Fibroblast of lung (primary cell): ENCODE measurements at regions not wholly inside any gene's neighbourhood (a gene's known extent, or its start where the extent isn't known, plus 50 kb on each side); places are given as distances from the start of the nearest gene placed in this dataset.

Source experiments
- CTCF ChIP-seq, 2 donors: IDR thresholded peaks in 1 of 2; conservative IDR thresholded peaks in 1 of 2; 1 replicate in 1 of 2; 2 replicates in 1 of 2; pipeline ENCODE4 v1.5.1; 2011 to 2012; ENCODE audit warnings: low read length in 2 of 2, control low read depth in 1 of 2, inconsistent platforms in 1 of 2, low read depth in 1 of 2, mild to moderate bottlenecking in 1 of 2
- EZH2 ChIP-seq: IDR thresholded peaks from 2 replicates; pipeline ENCODE4 v1.5.1; 2012; ENCODE audit warnings: low read length, control low read depth, mild to moderate bottlenecking; ENCODE audit errors: missing control alignments

GRCh38 chr3:132236701-132237651, 80.2 kb upstream of the ACP3 start:
- TF ChIP-seq CTCF (conservative IDR thresholded peaks at IDR 0.05 in 1 of 2, IDR thresholded peaks at IDR 0.05 in 1 of 2; ENCODE audit: low read depth in 1 of 2, low read length in 2 of 2) = no peak
- no peak for TF ChIP-seq EZH2
